ENCODE measurements at regions not wholly inside any gene's neighbourhood (a gene's known extent, or its start where the extent isn't known, plus 50 kb on each side); places are given as distances from the start of the nearest gene placed in this dataset.
"Not testable (repeated sequence)": the region's sequence is repeated elsewhere in the genome, so short reads cannot be mapped to it uniquely, and the experiment has no call there.

DNA sequence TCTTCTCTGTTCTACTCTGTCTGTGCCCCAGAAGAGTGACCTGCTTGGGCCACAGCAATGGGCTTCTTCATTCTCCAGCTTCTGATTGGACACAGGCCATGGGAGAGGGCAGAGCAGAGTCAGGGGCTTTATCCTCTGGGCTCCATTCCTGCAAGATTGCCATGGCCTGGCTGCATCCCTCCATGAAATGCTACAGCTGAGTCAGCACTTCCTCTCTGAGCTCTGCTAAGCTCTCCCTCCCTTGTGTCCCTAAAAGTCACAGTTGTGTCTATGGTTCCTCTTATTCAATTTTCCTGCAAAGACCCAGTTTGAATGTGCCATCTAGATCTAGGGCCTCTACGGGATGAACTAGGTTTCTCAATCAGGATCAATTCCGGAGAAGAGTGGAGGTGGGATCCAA lies 903.8 kb downstream of the TYW1 start:
- no peak for DNase-seq (ENCODE audit: low spot score)

DNA sequence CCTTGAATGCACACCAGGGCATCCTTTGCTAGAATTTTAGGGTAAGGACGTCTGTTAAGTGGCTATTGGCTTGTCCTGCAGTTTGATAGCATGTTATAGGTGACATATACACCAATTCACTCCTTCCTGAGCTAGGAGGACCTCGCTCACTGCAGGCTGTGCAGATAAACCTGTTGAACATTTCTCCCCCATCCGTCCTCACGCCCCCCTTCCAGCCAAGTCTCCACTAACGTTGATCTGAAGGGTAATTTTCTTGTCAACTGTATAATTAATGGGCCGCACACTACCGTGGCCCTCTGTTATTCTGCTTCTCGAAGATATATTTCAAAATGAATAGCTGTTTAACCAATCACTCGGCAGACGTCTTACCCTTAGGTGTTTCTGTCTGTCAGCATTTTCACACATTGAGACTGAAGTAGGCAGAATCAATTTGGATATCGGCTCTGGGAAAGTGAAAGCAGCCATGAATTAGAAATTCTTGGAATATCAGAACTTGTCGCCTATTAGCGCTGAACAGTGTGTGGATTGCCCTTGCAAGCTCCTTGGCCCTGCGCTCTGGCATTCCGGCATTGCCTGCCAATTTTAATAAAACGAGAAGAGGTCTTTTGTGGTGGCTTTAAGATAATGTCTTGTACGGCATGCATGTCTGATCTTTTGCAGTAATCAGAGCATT lies 905.3 kb downstream of the TYW1 start:
- DNase-seq (ENCODE audit: low spot score) = no peak

DNA sequence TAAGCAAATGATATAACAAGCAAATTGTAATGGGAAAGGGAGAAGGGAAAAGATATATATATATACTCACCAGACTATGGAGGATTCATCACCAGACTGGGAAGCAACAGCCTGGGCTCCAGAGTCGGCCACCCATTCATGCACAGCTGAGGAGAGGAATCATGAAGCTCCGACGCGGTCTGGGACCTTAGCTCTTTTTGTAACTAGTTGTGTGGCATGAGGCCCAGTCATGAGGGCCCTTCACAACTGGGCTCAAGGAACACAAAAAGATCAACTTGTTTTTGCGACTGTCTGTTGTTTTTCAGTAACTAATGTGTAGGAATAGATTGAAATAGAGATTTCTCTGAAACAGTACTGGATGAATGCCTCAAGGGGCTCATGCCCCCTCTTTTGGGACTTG lies 911.2 kb downstream of the TYW1 start:
- DNase-seq (ENCODE audit: low spot score) = no peak

DNA sequence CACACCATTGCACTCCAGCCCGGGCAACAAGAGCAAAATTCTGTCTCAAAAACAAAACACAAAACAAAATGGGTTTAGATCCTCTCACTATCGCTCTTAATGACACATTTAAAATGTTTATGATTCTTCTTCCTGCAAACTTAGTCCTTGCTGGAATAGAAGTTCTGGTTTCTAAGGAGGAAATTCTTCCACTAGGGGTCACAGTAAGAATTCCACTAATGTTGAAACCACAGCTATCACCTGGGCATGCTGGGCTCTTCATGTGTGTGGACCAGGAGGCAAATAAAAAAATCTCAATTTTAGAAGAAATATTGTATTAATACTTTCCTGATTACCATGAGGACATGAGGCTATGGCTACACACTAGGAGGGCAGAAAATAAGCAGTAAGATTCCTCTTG lies 915.8 kb downstream of the TYW1 start:
- DNase-seq (ENCODE audit: low spot score) = no peak

DNA sequence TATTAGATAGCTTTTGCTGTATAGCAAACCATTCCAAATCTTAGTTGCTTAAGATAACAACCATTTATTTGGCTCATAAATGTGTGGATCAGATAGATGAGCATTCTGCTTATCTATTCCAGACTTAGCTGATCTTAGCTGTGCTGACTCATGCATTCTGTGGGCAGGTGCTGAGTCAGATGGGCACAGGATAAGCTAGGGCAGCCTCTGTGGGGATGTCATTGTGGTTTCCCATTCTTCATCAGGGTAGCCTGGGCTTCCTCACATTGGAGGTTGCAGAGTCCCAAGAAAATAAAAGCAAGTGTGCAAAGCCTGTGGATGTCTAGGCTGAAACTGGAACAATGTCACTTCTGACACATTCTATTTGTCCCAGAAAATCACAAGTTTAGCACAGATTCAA lies 917.0 kb downstream of the TYW1 start:
- DNase-seq (ENCODE audit: low spot score) = no peak

DNA sequence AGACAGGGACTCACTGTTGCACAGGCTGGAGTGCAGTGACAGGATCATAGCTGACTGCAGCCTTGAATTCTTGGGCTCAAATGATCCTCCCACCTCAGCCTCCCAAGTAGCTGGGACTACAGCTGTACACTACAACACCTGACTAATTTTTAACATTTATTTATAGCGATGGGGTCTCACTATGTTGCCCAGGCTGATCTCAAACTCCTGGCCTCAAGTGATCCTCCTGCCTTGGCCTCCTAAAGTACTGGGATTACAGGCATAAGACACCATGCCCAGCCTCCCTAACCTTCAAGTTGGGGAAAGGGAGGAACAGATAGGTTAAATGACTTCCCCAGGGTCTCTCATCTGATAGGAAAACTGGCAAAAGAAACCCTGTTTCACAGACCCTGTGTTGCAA lies 919.5 kb downstream of the TYW1 start:
- DNase-seq (ENCODE audit: low spot score) = not testable (repeated sequence)

DNA sequence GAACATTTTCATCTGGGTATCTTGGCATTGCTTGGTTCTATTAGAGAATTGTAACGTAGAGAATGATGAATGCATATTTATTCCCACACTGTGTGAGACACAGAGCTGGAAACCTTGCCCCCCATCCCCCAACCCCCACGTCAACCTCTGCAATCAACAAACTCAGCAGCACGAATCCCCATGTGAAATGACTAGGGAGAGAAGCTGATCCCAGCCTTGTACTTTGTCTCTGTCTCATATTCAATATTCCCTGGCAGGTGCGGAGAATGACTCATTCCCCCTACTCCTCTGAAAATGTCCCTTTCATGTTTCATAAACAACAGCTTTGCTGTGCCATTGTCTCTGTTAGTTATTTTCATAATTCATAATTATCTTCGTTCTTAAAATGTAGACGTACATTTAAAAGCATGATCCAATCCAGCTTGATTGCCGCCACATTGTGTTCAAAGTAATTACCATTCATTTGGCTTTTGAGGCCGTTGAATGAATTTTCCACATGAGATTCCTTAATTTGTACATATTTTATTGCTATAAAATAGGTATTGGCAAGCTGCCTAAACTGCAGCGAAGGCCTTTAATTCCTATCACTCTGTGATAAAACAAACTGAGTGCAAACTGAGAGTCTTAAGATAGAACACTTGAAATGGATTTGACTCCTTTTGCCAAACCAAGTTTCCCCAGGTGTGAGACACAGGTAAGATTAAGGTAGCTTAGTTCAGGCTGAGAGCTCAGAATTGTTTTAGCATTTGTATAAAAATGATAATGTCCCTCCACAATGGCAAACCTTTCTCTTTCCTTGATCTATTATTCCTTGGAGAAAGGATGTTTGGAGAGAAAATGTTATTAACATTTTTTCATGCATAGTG lies 920.2 kb downstream of the TYW1 start:
- no peak for DNase-seq (ENCODE audit: low spot score)

DNA sequence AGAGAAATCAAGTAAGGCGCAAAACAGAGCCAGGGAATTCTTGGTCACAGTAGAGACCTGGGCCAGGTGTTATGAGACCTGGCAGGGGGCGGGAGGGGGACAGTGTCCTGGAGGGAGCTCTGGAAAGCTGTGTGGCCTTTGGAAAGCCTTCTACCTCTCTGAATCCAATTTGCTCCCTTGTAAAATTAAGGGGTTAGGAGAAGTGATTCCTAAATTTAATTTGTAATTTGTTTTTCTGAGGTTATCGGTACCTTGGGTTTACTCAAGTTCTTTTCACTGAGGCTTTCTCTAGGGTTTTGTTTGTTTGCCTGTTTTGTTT lies 920.8 kb downstream of the TYW1 start:
- no peak for DNase-seq (ENCODE audit: low spot score)

DNA sequence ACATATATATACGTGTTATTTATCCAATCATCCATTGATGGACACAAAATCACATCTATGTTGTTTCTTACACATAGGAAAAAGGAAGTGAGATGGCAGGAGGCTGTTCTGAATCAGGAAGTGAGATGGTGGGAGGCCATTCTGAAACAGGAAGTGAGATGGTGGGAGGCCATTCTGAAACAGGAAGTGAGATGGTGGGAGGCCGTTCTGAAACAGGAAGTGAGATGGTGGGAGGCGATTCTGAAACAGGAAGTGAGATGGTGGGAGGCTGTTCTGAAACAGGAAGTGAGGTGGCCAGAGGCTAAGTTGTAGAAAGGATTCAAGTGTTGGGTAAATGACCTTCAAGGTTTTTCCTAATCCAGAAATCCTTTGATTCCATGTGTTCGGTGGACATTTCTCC lies 921.5 kb downstream of the TYW1 start:
- DNase-seq (ENCODE audit: low spot score) = no peak

DNA sequence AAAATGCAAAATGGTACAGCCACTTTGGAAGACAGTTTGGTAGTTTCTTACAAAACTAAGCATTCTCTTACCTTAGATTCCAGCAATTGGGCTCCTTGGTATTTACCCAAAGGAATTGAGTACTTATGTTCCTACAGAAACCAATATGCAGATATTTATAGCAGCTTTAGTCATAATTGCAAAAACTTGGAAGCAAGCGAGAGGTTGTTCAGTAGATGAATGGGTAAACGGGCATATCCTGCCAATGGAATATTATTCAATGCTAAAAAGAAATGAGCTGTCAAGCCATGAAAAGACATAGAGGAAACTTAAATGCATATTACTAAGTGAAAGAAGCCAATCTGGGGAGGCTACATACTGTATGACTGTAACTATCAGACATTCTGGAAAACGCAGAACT lies 926.7 kb downstream of the TYW1 start:
- no peak for DNase-seq (ENCODE audit: low spot score)

DNA sequence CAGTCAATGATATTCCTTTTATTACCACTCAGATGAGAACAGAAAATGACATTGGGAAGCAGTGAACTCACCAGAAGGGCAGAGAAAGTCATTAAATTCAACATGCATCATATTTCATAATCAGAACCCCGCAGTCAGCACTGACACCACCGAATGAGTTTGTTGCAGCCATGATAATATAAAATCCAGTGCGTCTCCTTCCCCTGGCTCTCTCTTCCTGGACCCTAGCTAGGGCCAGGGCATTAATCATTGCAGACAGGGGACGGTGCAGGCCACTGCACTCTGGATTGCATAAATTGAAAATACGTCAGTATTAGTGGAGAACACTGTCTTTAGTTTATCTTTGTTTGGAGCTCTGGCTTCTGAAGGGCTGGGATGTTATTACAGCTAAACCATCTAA lies 931.5 kb downstream of the TYW1 start:
- DNase-seq (ENCODE audit: low spot score) = no peak

DNA sequence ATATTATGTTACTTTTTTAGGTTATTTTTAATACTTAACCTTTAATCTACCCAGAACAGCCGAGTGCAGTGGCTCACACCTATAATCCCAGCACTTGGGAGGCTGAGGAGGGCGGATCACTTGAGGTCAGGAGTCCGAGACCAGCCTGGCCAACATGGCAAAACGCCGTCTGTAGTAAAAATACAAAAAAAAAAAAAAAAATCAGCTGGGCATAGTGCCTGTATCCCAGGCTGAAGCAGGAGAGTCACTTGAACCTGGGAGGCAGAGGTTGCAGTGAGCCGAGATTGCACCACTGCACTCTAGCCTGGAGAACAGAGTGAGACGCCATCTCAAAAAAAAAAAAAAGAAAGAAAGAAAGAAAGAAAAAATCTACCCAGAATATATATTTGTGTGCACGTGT lies 939.8 kb downstream of the TYW1 start:
- DNase-seq (ENCODE audit: low spot score) = not testable (repeated sequence)

DNA sequence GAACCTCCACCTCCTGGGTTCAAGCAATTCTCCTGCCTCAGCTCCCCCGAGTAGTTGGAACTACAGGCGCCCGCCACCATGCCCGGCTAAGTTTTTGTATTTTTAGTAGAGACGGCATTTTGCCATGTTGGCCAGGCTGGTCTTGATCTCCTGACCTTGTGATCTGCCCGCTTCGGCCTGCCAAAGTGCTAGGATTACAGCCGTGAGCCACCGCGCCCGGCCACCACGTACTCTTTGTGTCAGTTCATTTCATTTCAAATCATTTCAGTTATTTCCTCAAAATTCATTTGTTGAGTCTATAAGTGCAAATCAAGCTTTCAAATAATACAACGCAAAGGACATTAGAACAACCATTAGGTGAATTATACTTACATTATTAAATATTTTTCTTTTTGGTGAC lies 943.8 kb downstream of the TYW1 start:
- no peak for DNase-seq (ENCODE audit: low spot score)

DNA sequence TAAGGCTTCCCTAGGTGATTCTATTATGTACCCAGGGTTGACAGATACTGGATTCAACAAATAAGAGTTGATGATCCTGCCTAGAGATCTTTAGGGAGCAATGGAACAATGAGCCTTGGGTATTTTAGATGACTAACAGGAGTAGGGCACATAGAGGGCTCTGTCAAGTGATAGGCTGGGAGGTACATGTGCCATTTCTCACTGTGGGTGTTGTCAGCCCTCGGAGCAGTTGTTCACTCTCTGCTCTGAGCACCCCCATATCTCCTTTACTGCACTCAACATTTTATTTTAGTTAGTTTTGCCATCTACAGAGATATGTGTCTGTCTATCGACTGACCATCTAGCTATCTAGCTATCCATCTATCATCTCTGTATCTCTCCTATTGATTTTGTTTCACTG lies 950.6 kb downstream of the TYW1 start:
- DNase-seq (ENCODE audit: low spot score) = no peak

DNA sequence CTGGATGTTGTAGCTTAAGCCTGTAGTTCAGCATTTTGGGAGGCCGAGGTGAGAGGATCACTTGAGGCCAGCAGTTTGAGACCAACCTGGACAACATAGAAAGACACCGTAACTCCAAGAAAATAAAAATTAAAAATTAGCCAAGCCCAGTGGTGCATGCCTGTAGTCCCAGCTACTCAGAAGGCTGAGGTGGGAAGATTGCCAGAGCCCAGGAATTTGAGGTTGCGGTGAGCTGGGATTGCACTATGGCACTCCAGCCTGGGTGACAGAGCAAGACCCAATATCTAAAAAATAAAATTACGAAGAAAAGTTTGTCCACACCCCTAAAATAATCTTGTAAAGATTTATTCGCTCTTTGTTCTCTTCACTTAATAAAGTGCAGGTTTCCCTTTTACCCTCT lies 951.0 kb downstream of the TYW1 start:
- no peak for DNase-seq (ENCODE audit: low spot score)

DNA sequence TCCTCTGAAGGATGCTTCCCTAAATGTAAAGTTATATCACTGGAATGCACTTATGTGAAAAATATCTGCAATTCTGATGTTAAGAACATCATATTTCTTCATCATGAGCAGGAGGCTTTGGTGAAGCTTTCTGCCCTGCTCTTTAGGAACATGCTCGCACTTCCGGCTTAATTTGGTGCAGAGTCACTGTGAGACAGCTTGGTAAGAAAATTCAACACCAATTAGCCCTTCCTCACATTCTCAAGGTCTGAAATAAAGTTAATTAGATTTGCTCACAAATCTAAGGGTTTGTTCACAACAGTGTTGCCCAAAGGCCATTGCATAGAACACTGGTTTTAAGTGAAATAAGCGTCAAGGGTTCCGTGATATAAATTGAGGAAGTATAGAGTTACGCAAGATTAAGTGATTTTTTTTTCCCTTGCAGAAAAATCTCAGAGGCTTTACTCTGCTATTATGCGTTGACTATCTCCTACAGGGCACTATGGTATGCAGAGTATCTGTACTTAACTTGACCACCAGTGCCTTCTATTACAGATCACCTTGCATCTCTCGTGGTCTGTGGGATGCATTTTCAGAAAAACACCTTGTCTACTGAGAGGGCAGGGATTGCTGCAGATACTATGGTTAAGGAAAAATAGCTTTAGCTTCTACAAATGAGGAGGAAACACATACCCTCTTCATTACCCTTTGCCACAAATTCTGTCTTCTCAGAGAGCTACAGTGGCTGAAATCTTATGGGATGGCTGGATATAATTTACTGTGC lies 953.9 kb downstream of the TYW1 start:
- no peak for DNase-seq (ENCODE audit: low spot score)

DNA sequence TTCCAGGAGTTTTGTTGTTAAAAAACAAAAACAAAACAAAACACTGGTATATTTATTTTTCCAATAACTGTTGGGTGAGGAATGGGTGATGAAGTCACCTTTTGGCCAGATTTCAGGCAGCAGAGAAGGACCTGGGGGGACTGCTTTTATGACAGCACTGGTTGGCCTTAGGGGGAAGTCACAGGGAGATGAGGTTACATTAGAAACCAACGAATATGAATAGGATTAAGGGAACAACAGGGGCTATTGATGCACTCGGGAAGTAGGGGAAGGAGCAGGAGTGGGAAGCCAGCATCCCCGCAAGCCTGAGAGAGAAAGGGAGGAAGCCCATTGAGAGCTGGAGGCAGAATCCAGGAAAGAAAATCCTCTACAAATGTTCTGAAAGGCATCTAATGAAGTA lies 958.4 kb downstream of the TYW1 start:
- DNase-seq (ENCODE audit: low spot score) = no peak

DNA sequence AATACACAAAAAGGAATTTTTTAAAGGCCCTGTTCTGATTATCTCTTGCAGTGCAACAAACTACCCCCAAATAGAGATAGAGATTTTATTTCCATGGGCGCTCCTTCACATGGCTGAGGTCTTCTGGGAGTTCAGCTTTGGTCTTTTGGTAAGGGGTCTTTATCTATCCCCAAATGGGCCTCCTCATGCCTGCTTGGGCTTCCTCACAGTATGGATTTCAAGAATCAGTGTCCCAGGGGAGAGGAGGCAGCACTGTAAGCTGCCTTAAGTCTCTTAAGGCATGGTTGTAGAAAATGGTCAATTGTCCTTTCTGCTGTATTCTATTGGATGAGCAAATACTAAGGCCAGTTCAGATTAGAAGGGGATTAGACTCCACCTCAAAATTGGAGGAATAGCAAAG lies 966.2 kb downstream of the TYW1 start:
- no peak for DNase-seq (ENCODE audit: low spot score)

DNA sequence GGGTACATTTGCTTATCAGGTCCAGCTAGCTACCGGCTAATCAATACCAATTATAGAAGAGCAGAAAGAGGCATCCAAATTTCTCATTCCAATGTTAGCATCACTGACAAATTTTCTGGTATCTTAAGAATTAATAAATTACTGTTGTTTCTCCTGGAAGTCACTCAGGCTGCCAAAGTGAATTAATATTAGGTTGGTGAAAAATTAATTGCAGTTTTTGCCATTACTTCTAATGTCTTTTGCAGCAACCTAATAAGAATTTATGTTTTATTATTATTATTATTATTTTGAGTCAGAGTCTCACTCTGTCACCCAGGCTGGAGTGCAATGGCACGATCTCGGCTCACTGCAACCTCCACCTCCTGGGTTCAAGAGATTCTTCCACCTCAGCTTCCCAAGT lies 979.9 kb downstream of the TYW1 start:
- no peak for DNase-seq (ENCODE audit: low spot score)

DNA sequence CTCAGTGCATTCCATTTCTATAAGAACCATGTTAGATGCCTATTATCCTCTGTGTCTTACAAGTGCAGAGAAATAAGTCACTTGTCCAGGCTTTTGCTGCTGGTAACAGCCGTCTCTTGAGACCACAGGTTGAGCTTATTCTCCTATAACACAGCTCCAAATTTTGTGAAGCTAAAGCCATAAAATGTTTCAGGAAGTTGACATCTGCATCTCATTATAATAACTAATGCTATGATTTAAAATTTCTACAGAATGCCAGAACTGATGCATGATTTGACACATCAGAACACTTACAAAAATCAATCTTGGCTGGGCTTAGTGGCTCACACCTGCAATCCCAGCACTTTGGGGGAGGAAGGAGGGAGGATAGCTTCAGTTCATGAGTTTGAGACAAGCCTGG lies 986.9 kb downstream of the TYW1 start:
- DNase-seq (ENCODE audit: low spot score) = no peak

DNA sequence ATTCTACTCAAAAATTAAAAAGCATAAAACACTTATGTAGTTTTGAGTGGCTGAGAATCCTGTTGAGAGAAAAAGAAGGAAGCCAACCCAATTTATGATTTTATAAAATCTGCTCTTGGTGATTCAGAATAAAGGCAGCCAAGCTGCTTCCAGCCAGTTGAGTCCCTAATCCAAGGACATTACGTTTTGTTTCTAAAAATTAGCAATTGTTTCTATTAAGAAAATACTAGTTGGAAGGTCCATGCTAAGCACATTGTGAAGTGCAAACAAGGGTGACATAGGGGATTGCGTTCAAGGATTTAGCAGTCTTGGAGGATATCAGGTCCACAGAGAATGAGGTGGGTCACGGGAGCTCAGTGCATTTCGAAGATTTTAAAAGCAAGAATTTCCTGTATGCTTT lies 987.7 kb downstream of the TYW1 start:
- DNase-seq (ENCODE audit: low spot score) = no peak

DNA sequence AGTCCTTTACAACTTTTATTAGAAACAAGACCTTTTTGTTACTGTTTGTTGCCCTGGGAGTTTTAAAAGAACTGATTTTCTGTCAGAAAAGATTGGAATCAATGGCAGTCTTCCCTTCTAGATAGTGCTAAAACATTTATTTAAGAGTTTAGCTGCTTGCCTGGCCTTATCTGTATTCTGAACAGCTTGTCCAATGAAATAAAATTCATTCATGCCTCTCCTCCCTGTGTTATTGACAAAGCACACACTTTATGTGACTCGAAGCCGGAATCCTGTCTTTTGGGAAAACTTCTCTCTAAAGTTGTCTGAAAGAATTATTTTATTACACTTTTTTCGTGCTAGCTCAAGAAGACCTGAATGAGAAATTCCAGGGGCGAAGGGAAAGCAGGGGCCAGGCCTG lies 992.5 kb downstream of the TYW1 start:
- no peak for DNase-seq (ENCODE audit: low spot score)

DNA sequence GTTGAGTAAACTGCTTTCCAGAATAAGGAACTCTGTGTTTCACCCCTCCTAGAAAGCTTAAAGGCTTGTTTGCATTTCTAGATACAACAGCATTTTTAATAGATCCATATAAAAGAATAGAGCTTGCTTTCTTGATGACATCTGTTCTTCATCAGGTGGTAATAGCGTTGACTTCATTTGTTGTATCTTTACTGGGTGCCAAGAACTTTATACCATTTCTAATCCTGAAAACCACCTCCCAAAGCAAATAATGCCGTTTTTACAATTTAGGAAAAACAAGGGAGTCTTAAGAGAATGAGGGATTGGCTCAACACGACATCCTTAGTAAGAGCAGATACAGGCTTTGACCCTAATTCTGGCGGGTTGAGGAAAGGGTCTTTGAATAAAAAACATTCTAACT lies 993.4 kb downstream of the TYW1 start:
- no peak for DNase-seq (ENCODE audit: low spot score)

All from mesenteric fat pad (tissue), 1 donor.